Left lung (tissue), 4 donors: ENCODE measurements at regions not wholly inside any gene's neighbourhood (a gene's known extent, or its start where the extent isn't known, plus 50 kb on each side); places are given as distances from the start of the nearest gene placed in this dataset.

Experiments
- ATAC-seq: fragments of 200-7000 bp; cut with Tn5 transposase; one replicate; pipeline ENCODE4 v1.9.1; 2020; ENCODE audit warnings: moderate library complexity
- DNase-seq, 4 donors: peaks; one replicate each; pipeline ENCODE4 v3.0.0-alpha.2; 2013 to 2020
- H3K27ac ChIP-seq, 2 donors: fragments of 200-600 bp; sonication (generic) in 1 of 2; one replicate each; pipeline versions ENCODE4 v1.5.0 to v1.8.0; 2020 to 2021
- H3K27me3 ChIP-seq, 2 donors: fragments of 200-600 bp; sonication (generic) in 1 of 2; one replicate each; pipeline versions ENCODE4 v1.5.0 to v1.8.0; 2020 to 2021
- H3K36me3 ChIP-seq, 2 donors: fragments of 200-600 bp; sonication (generic) in 1 of 2; one replicate each; pipeline versions ENCODE4 v1.5.0 to v1.8.0; 2020 to 2021
- H3K4me1 ChIP-seq, 2 donors: fragments of 200-600 bp; one replicate each; pipeline ENCODE4 v1.8.0; 2021
- H3K4me3 ChIP-seq, 2 donors: fragments of 200-600 bp; sonication (generic) in 1 of 2; one replicate each; pipeline versions ENCODE4 v1.5.0 to v1.8.0; 2020 to 2021; ENCODE audit warnings: mild to moderate bottlenecking in 1 of 2
- H3K9me3 ChIP-seq, 2 donors: fragments of 200-600 bp; sonication (generic) in 1 of 2; one replicate each; pipeline versions ENCODE4 v1.5.0 to v1.8.0; 2020 to 2021
- CTCF ChIP-seq, 2 donors: fragments of 200-600 bp; sonication (generic) in 1 of 2; IDR thresholded peaks; one replicate each; pipeline versions ENCODE4 v1.5.0 to v1.8.0; 2021; ENCODE audit warnings: antibody characterized with exemption in 2 of 2
- intact Hi-C, 2 donors: fragments of 100-400 bp; cut with DNase I; formaldehyde crosslinking; loops; one replicate each; pipeline versions ENCODE4 v1.11.2 to v1.14.2; 2022
- donor health status: DM: no; HTN: yes; CAD: no.
- donor health status: DM: no; HTN: no; CAD: no.

- no peak for TF ChIP-seq CTCF (IDR thresholded peaks at IDR 0.05)
- H3K36me3 ChIP-seq: no peaks in the 10 kb centered on the region
- no peak overlapping the region for H3K27ac ChIP-seq
- ATAC-seq: no peak
- no peaks in the 10 kb centered on the region for H3K9me3 ChIP-seq
- H3K4me1 ChIP-seq: no peaks in the 10 kb centered on the region
- DNase-seq: no peak
- peaks cover 0 to 13% of the 10 kb centered on the region in 2 donors for H3K27me3 ChIP-seq
- intact Hi-C loops: no loop called here
- H3K4me3 ChIP-seq: no peak overlapping the region
These were observed 70.4 kb upstream of the NTRK3 start for GRCh38 chr15:88326924-88327323.

- ATAC-seq (no peak), DNase-seq (no peak)
- TF ChIP-seq CTCF (IDR thresholded peaks at IDR 0.05): no peak
- peaks cover 0 to 13% of the 10 kb centered on the region in 2 donors for H3K27me3 ChIP-seq
- intact Hi-C loops: no loop called here
- no peaks in the 10 kb centered on the region for H3K9me3 ChIP-seq
- H3K36me3 ChIP-seq: no peaks in the 10 kb centered on the region
- H3K4me1 ChIP-seq: no peaks in the 10 kb centered on the region
- H3K27ac ChIP-seq: no peak overlapping the region
- no peak overlapping the region for H3K4me3 ChIP-seq
These were observed 68.2 kb upstream of the NTRK3 start for GRCh38 chr15:88324741-88325065.

GRCh38 chr15:88323976-88324740, 67.6 kb upstream of the NTRK3 start:
- H3K27me3 ChIP-seq: peaks cover 0 to 13% of the 10 kb centered on the region in 2 donors
- H3K4me3 ChIP-seq: no peak overlapping the region
- H3K9me3 ChIP-seq: no peaks in the 10 kb centered on the region
- no peak overlapping the region for H3K27ac ChIP-seq
- H3K4me1 ChIP-seq: no peaks in the 10 kb centered on the region
- peak in 2 of 4 donors; percentile 6 for DNase-seq
- intact Hi-C loops: no loop called here
- TF ChIP-seq CTCF (IDR thresholded peaks at IDR 0.05): no peak
- no peaks in the 10 kb centered on the region for H3K36me3 ChIP-seq
- ATAC-seq: no peak

- intact Hi-C loops: no loop called here
- Histone ChIP-seq H3K36me3 (no peaks in the 10 kb centered on the region), H3K27me3 (peaks cover 0 to 13% of the 10 kb centered on the region in 2 donors), H3K27ac (no peak overlapping the region), H3K4me3 (no peak overlapping the region), H3K9me3 (no peaks in the 10 kb centered on the region), H3K4me1 (no peaks in the 10 kb centered on the region)
- no peak for DNase-seq
- peak; percentile 44 for ATAC-seq
- no peak for TF ChIP-seq CTCF (IDR thresholded peaks at IDR 0.05)
These were observed 66.9 kb upstream of the NTRK3 start for GRCh38 chr15:88323468-88323867.

- Histone ChIP-seq H3K4me1 (no peaks in the 10 kb centered on the region), H3K9me3 (no peaks in the 10 kb centered on the region), H3K27ac (no peak overlapping the region), H3K36me3 (no peaks in the 10 kb centered on the region), H3K4me3 (no peak overlapping the region), H3K27me3 (peaks cover 0 to 13% of the 10 kb centered on the region in 2 donors)
- ATAC-seq (no peak), DNase-seq (no peak)
- intact Hi-C loops: no loop called here
- no peak for TF ChIP-seq CTCF (IDR thresholded peaks at IDR 0.05)
These were observed 65.9 kb upstream of the NTRK3 start for GRCh38 chr15:88322461-88322860.
